Stomach (tissue), 4 donors: ENCODE measurements at regions not wholly inside any gene's neighbourhood (a gene's known extent, or its start where the extent isn't known, plus 50 kb on each side); places are given as distances from the start of the nearest gene placed in this dataset.

ENCODE experiments used
- EP300 ChIP-seq: sonication (generic); formaldehyde crosslinking; IDR thresholded peaks from one replicate; pipeline ENCODE4 v1.6.1; 2017; ENCODE audit warnings: antibody characterized with exemption
- POLR2A ChIP-seq, 4 donors: fragments of 450-650 bp; IDR thresholded peaks; one replicate each; pipeline ENCODE4 v1.6.1; 2016; ENCODE audit warnings: antibody characterized with exemption in 4 of 4, control low read depth in 2 of 4, mild to moderate bottlenecking in 1 of 4, moderate library complexity in 1 of 4
- POLR2AphosphoS5 ChIP-seq, 3 donors: sonication (generic); formaldehyde crosslinking; IDR thresholded peaks; one replicate each; pipeline ENCODE4 v1.6.1; 2016; ENCODE audit warnings: antibody characterized with exemption in 3 of 3
- TF ChIP-seq, protein P1 (sequence below), 7 experiments: fragments of 450-650 bp in 4 of 7; fragments of 200-600 bp in 3 of 7; sonication (generic) in 3 of 7; IDR thresholded peaks; one replicate each; pipeline ENCODE4 v1.5.1; 2016 to 2019; ENCODE audit warnings: antibody characterized with exemption in 7 of 7, control low read depth in 2 of 7, mild to moderate bottlenecking in 1 of 7

DNA sequence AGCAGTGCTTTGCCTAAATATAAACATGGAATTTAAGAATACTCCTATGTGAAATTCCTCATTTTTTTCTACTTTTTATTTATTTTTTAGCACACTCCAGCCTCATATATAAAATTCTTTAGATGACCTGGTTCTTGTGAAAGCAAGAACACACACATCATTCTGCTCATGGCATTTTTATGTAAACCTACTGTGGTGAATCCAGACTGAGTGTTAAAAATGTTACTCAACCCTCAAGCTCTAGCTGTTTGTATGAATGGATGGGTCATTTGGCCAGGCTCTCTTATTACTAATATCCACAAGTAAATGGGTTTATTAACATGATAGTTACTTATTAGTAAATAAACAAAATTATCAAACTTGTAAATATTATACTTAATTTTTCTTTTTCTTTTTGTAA lies 551.7 kb upstream of the LRRN3 start:
- TF ChIP-seq, protein P1, sequence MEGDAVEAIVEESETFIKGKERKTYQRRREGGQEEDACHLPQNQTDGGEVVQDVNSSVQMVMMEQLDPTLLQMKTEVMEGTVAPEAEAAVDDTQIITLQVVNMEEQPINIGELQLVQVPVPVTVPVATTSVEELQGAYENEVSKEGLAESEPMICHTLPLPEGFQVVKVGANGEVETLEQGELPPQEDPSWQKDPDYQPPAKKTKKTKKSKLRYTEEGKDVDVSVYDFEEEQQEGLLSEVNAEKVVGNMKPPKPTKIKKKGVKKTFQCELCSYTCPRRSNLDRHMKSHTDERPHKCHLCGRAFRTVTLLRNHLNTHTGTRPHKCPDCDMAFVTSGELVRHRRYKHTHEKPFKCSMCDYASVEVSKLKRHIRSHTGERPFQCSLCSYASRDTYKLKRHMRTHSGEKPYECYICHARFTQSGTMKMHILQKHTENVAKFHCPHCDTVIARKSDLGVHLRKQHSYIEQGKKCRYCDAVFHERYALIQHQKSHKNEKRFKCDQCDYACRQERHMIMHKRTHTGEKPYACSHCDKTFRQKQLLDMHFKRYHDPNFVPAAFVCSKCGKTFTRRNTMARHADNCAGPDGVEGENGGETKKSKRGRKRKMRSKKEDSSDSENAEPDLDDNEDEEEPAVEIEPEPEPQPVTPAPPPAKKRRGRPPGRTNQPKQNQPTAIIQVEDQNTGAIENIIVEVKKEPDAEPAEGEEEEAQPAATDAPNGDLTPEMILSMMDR (IDR thresholded peaks at IDR 0.05): no peak
- no peak for TF ChIP-seq POLR2AphosphoS5 (IDR thresholded peaks at IDR 0.05)
- no peak for TF ChIP-seq POLR2A (IDR thresholded peaks at IDR 0.05)
- TF ChIP-seq EP300: no peak
